NCI-H1436 (cell line): ENCODE measurements at regions not wholly inside any gene's neighbourhood (a gene's known extent, or its start where the extent isn't known, plus 50 kb on each side); places are given as distances from the start of the nearest gene placed in this dataset.
A peak's percentile ranks its signal among the peaks of the same experiment; 100 is the strongest.
"Not testable (repeated sequence)": the region's sequence is repeated elsewhere in the genome, so short reads cannot be mapped to it uniquely, and the experiment has no call there.

ENCODE experiments used
- DNase-seq: peaks from one replicate; lab custom pipeline; 2025; lab: John Stamatoyannopoulos, UW

DNA sequence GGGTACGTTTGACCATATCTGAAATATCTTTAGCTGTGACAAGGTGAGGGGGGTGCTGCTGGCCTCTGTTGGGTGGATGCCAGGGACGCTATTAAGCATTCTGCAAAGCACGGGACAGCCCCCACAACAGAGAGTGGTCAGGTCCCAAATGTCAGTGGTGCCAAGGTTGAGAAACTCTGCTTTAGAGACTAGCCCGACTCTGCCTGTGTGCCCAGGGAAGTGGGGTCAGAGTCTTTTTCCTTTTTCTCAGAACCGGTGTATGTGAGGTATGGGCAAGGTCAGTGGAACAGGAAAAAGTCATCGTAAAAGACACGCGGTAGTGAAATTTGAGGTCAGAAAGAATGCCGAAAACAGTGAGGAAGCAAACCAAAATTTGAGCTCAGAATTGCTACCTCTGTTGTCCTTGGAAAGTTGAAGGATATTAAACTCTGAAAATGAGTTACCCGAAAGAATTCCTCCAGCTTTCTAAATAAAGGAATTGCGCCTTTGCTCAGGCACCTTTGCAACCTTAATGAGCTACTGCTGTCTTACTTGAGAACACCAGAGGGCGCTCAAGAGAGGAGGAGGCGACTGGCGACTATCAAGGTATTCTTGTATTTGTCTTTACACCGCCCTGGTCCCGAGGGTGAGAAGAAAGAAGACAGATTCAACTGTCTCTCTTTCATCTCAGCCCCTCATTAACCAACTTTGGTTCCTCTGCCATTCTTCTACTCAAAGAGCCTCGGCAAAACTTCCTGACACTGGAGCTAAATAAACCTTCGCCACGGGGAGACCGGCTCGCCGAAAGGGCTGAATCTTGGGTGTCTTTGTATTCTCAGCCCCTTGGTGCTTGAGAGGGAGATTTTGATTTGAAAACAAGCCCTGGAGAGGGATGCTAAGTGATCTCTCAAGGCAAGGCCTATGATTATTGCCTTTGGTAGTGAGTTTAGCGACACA is 85.4 kb upstream of the OLIG2 start:
- peak; percentile 39 for DNase-seq

DNA sequence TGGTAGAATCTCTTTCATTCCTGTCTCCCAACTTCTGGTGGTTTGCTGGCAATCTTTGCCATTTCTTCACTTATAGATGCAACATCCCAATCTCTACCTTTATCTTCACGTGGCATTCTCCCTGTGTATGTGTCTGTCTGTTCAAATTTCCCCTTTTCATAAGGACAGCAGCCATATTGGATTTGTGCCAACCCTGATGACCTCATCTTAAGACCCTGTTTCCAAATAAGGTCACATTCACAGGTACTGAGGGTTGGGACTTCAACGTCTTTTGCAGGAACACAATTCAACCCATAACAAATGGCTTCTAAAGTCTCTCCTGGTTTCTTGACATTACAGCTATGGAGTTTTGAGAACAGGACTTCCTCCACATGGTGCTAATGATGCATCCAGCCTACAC is 84.5 kb upstream of the OLIG2 start:
- DNase-seq = no peak

DNA sequence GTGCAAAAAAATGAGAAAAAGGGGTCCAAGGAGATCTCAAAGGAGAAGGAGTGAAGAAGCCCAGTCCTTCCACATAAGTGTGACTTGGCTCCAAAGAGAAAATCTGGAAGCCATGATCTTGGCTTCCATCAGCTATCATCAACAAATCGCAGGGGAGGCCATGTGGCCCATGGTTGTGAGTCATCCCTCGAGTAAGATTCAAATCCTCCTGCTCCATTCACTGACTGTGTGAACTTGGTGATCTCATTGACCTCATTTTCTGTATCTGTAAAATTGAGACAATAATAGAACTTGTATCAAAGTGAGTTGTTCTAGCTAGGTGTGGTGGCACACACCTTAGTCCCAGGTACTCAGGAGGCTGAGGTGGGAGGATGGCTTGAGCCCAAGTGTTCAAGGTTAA is 79.1 kb upstream of the OLIG2 start:
- no peak for DNase-seq

DNA sequence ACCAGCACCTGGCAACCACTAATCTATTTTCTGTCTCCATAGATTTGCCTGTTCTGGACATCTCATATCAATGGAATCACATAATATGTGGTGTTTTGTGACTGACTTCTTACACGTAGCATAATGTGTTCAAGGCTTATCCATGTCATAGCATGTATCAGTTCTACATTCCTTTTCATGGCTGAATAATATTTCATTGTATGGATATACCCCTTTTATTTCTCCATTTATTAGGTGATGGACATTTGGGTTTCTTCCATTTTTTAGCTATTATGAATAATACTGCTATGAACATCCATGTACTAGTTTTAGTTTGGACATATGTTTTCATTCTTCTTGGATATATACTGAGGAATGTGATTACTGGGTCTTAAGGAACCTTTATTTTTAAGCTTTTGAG is 78.0 kb upstream of the OLIG2 start:
- DNase-seq = no peak

DNA sequence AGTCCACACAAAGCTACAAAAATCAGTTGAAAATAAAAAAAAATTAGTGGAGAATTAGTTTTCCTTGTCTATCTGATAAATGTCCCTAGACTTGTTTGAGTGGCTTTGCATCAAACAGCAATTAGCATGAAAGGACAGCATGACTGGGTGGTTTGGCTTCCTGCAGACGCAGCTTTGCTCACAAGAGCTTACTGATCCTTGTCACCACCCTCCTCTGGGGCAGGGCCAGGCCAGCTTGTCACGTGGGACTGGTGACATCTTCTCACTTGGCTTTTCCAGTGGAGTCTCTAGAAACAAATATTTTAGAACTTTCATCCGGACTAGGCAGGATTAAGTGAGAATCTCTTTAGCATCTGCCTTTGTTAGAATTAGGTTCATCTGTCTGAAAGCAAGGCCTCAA is 76.0 kb upstream of the OLIG2 start:
- no peak for DNase-seq

DNA sequence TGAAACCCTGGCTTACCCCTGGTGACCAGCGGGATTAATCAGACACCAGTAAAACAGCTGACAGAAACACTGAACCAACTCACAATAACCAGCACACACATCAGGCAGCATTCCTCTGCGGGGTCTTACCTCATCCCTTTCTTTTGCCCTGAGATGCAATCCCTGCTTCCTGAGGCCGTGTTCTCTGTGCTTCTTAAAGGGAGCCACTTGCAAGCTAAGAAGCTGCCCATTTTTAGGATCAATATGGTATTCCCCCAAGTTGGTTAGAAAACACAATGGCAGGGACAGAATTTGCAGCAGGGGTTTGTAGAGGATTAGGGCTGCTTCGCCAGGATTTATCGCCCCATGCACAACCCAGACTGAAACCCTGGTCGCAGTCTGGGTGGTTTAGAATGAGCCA is 74.7 kb upstream of the OLIG2 start:
- no peak for DNase-seq

DNA sequence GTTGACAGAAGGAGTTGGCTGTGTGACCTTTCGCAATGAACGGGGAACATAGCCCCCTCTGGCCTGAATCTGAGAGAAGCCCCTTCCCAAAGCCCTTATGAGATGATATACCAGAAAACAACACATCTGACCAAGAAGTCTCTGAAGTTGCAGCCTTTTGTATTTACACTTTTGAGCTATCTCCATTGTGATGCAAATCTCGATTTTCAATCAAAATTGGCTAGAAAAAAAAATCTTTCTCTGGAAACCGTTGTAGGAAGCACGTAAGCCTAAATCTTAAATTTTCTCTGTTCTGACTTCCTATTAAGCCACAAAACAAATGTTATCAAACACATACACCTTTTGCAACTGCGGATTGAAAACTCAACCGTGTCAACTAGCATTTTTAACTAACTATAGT is 71.4 kb upstream of the OLIG2 start:
- DNase-seq = no peak

DNA sequence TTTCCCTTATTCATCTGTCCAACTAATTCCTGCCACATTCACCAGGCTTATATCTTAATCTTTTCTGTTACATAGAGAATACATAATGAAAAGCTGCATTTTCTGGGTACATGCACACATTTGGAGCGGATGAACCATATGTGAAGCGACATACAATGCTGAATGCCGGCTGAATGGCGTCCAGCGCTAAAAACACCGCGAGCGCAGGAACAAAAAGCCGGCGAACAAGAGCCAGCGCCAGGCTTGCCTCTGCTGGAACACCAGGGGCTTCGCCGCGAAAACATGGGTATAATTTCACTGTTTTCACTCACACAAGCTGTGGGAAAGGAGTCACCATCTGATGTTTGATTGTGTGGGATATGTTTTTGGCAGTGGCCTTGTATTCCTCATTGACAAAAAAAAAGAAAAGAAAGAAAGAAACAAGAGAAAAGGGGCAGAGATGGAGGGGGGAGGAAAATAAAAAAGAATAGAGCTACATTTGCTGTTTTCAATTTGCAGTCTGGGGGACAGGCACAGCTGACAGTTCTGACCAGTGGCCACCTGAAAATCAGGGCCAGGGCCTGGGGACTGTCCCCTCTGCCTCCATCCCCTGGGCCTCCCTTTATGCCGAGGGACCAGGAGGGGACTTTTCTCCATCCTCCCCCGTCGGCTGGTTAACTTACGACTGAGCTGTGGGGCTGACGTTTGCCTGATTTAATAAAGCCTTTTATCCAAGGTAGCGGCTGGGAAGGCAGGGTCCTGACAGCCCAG is 70.2 kb upstream of the OLIG2 start:
- no peak for DNase-seq

DNA sequence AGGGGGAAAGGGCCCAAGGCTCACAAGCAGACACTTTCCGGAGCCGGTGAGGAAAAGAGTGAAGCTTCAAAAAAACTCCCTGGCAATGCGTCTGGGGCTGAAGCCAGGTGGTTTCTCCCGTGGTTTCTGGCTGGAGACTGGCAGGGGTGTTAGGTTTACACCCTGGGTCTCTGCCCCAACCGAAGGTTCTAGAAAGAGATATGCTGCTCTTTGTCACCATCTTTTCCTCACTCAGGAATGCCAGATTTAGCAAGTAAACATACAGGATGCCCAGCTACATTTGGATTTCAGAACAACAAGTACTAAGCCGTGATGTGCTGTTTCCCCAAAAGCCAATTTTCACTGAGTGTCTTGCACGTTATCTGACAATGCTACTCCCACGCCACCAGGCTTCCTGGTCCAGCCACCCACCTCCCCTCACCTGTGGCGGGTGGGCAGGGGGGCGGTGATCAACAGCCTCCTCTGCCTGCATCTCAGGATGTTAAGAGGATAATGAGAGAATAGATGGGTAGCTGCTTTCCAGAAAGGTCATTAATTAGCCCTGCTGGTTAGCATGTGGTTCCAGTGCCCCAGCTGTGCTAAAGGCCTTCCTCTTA is 69.6 kb upstream of the OLIG2 start:
- no peak for DNase-seq

DNA sequence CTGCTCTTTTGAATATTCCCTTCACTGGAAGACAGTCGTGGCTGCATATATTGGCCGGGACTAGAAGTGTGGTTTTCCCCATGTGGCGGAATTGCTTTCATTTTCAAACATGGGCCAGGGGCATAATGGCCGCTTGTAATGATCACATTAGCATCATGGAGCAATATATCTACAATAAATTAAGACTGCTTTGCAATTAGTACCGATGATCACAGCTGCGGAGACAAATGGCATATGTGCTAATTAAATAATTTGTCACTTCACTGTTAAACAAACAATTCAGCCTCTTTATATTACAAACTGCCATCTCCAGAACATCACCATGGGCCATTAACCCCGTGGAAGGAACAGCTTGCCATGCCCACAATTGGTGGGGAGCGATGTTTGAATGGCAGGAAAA is 68.2 kb upstream of the OLIG2 start:
- no peak for DNase-seq

DNA sequence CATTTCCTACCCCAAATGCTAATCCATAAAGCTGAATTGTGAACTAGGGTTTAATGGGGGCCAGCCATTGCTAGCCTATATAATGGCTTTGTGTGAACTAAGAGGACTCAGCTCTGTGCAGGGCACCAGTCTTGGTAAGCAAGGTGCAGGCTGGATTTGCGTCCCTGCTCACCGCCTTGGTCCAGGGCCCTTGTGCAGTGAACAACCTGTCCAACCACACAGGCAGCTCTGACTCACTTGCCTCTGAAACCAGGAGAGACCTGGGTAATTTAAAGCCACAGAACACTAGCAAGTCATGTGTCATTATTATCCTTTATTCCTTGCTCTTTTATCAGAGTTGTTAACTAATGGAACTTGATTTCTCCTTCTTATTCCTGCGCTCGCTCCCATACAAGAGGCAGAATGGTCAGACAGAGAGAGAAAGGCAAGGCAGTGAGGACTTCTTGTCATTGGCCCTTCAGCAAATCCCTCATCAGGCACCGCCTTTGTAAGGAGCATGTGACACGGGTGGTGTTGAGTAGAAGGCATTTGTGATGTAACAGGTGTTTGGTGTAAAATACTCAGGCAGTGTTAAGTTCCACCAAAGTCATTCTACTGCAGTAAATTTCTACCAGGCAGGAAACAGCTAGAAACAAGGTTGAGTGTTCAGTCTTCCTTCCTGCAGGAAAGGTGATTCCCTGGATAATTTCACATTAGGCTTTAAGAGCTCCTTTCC is 67.3 kb upstream of the OLIG2 start:
- DNase-seq = no peak

DNA sequence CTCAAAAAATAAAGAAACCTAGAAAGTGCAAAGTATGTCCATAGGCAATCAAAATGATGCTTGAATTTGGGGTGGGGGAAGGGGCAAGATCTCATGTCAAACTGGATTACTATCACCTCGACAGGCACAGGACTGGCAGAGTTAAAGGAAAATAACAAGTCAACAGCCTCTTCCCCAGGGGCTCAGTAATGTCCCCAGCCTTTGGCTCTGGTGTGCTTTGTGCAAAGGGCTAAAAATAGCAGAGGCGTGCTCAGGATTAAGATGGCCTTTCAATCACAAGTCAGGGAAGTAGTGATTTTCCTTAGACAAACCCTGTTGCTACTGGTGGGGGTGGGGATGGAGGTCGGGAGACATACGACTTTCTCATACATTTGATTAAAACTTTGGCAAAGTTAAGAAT is 63.5 kb upstream of the OLIG2 start:
- DNase-seq = no peak

DNA sequence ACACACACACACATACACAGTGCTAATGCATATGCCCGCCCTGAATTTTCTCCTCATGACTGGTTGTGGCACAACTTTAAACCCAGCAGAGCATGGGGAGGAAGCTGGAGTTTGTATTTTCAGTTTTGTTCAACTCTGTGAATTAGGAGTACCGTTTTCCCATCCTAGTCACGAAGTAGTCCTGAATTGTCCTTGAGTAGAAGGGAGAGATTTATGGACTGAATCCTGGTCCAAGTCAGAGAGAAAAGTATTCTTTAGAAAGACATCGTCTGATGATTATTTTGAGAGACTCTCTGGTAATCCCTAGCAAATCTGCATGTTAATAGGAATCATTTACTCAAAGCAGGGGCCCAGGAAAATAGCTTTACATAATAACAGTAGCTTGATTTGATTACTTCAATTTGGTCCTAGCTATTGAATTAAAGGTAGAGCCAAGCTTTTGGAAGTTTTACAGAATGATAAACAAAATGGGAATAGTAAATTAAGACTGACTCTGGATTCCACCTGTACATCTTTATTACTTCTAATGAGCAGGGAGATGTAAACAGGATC is 60.5 kb upstream of the OLIG2 start:
- DNase-seq = no peak

DNA sequence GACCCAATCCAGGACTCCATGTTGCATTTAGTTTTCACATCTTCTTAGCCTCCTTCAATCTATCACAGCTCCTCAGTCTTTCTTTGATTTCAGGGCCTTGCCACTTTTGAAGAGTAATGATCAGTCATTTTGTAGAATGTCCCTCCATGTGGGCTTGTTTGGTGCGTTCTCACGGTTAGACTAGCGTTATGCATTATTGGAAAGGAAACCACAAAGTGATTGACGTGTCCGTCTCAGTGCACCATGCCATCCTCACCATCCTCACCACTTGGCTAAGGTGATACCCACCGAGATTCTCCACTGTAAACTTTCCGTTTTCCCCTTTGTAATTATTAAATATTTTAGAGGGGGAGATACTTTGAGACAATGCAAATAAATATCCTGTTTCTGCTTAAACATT is 59.6 kb upstream of the OLIG2 start:
- DNase-seq = no peak

DNA sequence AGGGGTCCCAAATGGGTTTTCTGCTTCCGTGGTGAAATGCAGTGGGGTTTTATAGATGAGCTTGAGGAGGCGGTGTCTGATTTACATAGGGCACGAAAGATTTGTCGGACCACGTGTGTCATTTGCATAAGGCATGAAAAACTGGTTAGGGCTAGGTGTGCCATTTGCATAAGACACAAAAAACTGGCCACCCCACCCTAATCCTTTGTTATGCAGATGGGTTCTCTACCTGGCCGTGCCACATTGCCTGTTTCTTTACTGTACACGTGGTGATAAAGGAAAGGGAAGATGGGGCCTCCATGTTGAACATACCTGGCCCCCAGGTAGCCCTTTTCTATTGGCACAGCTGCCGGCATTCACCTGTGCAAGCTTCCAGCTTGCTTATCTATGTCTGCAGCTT is 57.6 kb upstream of the OLIG2 start:
- not testable (repeated sequence) for DNase-seq

DNA sequence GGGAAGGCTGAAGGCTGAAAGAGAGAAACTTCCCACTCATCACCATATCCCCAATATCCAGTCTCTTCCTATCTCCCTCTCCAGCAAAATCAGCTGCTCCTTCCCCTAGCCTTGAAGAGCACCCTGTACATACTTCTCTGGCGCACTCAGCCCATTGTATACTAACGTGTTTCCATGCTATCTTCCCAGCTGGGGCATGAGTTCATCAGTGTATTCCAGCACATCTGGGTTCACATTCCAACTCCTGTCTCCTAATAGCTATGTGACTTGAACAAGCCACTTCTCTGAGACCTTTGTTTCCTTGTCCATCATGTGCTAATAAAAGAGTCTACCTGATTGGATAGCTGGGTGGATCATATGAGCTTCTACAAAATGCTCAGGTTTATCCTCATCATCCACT is 51.1 kb upstream of the OLIG2 start:
- DNase-seq = no peak

DNA sequence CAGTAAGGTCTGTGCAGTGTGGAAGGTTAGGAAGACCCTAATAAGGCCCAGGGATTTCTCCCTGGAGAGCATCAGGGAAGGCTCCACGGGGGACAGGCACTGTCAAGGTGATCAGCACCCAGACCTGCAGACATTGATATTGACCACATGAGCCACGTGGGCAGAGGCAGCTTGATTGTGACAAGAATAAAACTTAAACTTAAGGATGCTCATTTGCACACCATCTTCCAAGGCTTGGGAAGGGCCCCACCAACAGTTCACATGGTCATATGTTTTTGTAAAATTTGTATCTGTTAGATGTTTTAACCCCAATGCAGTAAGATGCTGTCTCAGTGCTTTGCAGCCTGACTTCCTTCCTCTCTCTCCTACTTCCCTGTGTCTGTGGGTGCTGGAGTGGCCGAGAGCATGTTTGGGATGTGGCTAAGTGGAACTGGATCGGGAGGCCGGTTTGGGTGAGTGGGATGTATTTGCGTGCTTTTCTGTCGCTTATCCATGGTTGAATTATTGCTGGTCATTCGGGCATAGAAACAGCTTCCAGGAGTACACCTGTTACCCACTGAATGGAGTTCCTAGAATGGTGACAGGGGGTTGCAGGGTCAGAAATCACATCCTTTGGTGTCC is 49.8 kb upstream of the OLIG2 start:
- DNase-seq = no peak
